HG03045 (cell line): ENCODE measurements at regions not wholly inside any gene's neighbourhood (a gene's known extent, or its start where the extent isn't known, plus 50 kb on each side); places are given as distances from the start of the nearest gene placed in this dataset.
"Not testable (repeated sequence)": the region's sequence is repeated elsewhere in the genome, so short reads cannot be mapped to it uniquely, and the experiment has no call there.

Experiments
- ATAC-seq: cut with Tn5 transposase; IDR thresholded peaks from one replicate; pipeline ENCODE4 v1.9.1; 2021; ENCODE audit warnings: mild to moderate bottlenecking, moderate library complexity; ENCODE audit not compliant: unreplicated experiment

- no peak for ATAC-seq
These were observed 74.3 kb upstream of the GUCY1A1 start for GRCh38 chr4:155592179-155592937.

- no peak for ATAC-seq
These were observed 74.9 kb upstream of the GUCY1A1 start for GRCh38 chr4:155591738-155592143.

GRCh38 chr4:155590796-155591585 is 75.7 kb upstream of the GUCY1A1 start:
- ATAC-seq = no peak

GRCh38 chr4:155588437-155588836 is 78.2 kb upstream of the GUCY1A1 start:
- no peak for ATAC-seq

GRCh38 chr4:155587766-155588165 is 78.9 kb upstream of the GUCY1A1 start:
- no peak for ATAC-seq

GRCh38 chr4:155582971-155583437 is 83.6 kb upstream of the GUCY1A1 start:
- no peak for ATAC-seq

- no peak for ATAC-seq
These were observed 84.6 kb upstream of the GUCY1A1 start for GRCh38 chr4:155582041-155582440.

- no peak for ATAC-seq
These were observed 87.8 kb upstream of the GUCY1A1 start for GRCh38 chr4:155578726-155579370.

- ATAC-seq = no peak
These were observed 88.4 kb upstream of the GUCY1A1 start for GRCh38 chr4:155578219-155578618.

GRCh38 chr4:155574329-155574728 is 92.3 kb upstream of the GUCY1A1 start:
- ATAC-seq = not testable (repeated sequence)

GRCh38 chr4:155573126-155573525 is 93.5 kb upstream of the GUCY1A1 start:
- no peak for ATAC-seq

GRCh38 chr4:155572106-155572703 is 94.4 kb upstream of the GUCY1A1 start:
- no peak for ATAC-seq

- ATAC-seq = no peak
These were observed 95.3 kb upstream of the GUCY1A1 start for GRCh38 chr4:155571184-155571944.

- ATAC-seq = no peak
These were observed 96.0 kb upstream of the GUCY1A1 start for GRCh38 chr4:155570661-155571060.

GRCh38 chr4:155569960-155570515 is 96.6 kb upstream of the GUCY1A1 start:
- no peak for ATAC-seq

GRCh38 chr4:155569471-155569870 is 97.2 kb upstream of the GUCY1A1 start:
- no peak for ATAC-seq

- no peak for ATAC-seq
These were observed 97.9 kb upstream of the GUCY1A1 start for GRCh38 chr4:155568641-155569220.

- ATAC-seq = no peak
These were observed 100.3 kb upstream of the GUCY1A1 start for GRCh38 chr4:155566354-155566753.

- no peak for ATAC-seq
These were observed 100.9 kb upstream of the GUCY1A1 start for GRCh38 chr4:155565776-155566175.

GRCh38 chr4:155565330-155565729 is 101.3 kb upstream of the GUCY1A1 start:
- ATAC-seq = no peak
